ENCODE measurements at regions not wholly inside any gene's neighbourhood (a gene's known extent, or its start where the extent isn't known, plus 50 kb on each side); places are given as distances from the start of the nearest gene placed in this dataset.

- TF ChIP-seq CTCF (IDR thresholded peaks at IDR 0.05; ENCODE audit: low read depth, low read length) (no peak), POLR2A (IDR thresholded peaks at IDR 0.05; ENCODE audit: extremely low read depth, insufficient read length) (no peak)
Measured at GRCh38 chr2:114079366-114080004, 189.6 kb downstream of the ACTR3 start.

All from NB4 (cell line).